Smooth muscle cell (in vitro differentiated cells): ENCODE measurements at regions not wholly inside any gene's neighbourhood (a gene's known extent, or its start where the extent isn't known, plus 50 kb on each side); places are given as distances from the start of the nearest gene placed in this dataset.

Source experiments
- DNase-seq: peaks from one replicate; lab custom pipeline; 2025; ENCODE audit not compliant: unreplicated experiment; lab: John Stamatoyannopoulos, UW
- H2AFZ ChIP-seq: fragments of 200-600 bp; sonication (generic); 2 replicates; pipeline ENCODE4 v1.6.0; 2016; ENCODE audit warnings: antibody characterized with exemption, low read depth, mild to moderate bottlenecking
- H3F3A ChIP-seq: fragments of 200-600 bp; sonication (generic); 2 replicates; pipeline ENCODE4 v1.6.0; 2017; ENCODE audit warnings: antibody characterized with exemption, low read depth
- H3K27ac ChIP-seq: fragments of 200-600 bp; sonication (generic); 2 replicates; pipeline ENCODE4 v1.5.1; 2016; ENCODE audit warnings: low read depth, mild to moderate bottlenecking
- H3K27me3 ChIP-seq: fragments of 200-600 bp; sonication (generic); 2 replicates; pipeline ENCODE4 v1.6.1; 2016; ENCODE audit warnings: low read depth, mild to moderate bottlenecking
- H3K36me3 ChIP-seq: fragments of 200-600 bp; sonication (generic); 2 replicates; pipeline ENCODE4 v1.5.1; 2016; ENCODE audit warnings: low read depth
- H3K4me1 ChIP-seq: fragments of 200-600 bp; sonication (generic); 2 replicates; pipeline ENCODE4 v1.5.1; 2016; ENCODE audit warnings: low read depth
- H3K4me2 ChIP-seq: fragments of 200-600 bp; sonication (generic); 2 replicates; pipeline ENCODE4 v1.6.0; 2016; ENCODE audit warnings: mild to moderate bottlenecking
- H3K4me3 ChIP-seq: fragments of 200-600 bp; sonication (generic); 2 replicates; pipeline ENCODE4 v1.5.1; 2016; ENCODE audit warnings: mild to moderate bottlenecking
- H3K79me2 ChIP-seq: fragments of 200-600 bp; sonication (generic); 2 replicates; pipeline ENCODE4 v1.6.0; 2016; ENCODE audit warnings: low read depth, mild to moderate bottlenecking
- H3K9ac ChIP-seq: fragments of 200-600 bp; sonication (generic); 2 replicates; pipeline ENCODE4 v1.6.0; 2016; ENCODE audit warnings: low read depth
- H3K9me3 ChIP-seq: fragments of 200-600 bp; sonication (generic); replicated peaks from 2 replicates; pipeline ENCODE4 v1.5.1; 2016; ENCODE audit warnings: low read depth
- H4K20me1 ChIP-seq: fragments of 200-600 bp; sonication (generic); 2 replicates; pipeline ENCODE4 v1.6.0; 2016; ENCODE audit warnings: low read depth
- WGBS: methylation state at CpG from one replicate; pipeline ENCODE4 v1.1.7; 2016; ENCODE audit warnings: low lambda C conversion rate; 5-methylcytosine and 5-hydroxymethylcytosine counted together
- TF ChIP-seq, protein P1 (sequence below): fragments of 200-600 bp; sonication (generic); IDR thresholded peaks from 2 replicates; pipeline ENCODE4 v1.5.1; 2017; ENCODE audit warnings: borderline replicate concordance, mild to moderate bottlenecking, antibody characterized with exemption; ENCODE audit not compliant: insufficient read depth, poor library complexity, severe bottlenecking

DNA sequence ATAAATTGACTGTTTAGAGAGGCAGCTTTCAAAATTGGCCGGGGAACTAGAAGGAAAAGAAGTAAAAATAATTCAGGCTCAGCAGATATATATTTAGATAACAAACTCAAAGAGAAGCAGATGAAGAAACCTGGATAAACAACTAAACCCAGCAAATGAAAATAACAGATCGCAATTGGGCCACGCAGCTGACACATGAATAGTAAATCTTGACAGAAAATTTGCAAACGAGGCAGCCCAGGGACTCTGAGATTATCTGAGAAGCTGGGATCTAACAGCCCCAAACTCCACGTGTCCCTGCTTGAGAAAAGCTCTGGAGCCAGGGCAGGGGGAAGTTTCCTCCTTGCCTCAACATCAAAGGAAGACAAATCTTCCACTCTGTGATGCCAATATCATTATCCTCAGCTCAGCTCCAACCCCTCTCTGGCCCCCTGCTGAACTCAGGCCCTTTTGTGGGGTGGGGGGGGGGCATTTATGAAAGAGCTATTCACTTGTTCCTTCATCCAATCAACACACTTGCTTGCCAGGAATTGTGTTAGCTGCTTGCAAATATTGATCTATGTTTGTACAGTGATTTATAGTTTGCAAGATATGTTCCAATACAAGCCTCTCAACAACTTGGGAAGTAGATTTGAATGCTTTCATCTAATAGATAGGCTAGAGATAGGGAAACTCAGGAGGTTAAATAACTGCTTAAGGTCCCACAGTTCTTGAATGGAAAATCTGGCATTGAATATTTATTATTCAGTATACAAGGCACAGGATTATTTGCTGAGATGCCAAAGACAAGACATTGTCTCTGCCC, 72.5 kb upstream of the C11orf87 start:
- 63% methylated on average over 5 of the region's 5 CpGs for WGBS
- H3F3A ChIP-seq: no peaks in the 10 kb centered on the region
- no peak overlapping the region for H3K4me2 ChIP-seq
- TF ChIP-seq, protein P1, sequence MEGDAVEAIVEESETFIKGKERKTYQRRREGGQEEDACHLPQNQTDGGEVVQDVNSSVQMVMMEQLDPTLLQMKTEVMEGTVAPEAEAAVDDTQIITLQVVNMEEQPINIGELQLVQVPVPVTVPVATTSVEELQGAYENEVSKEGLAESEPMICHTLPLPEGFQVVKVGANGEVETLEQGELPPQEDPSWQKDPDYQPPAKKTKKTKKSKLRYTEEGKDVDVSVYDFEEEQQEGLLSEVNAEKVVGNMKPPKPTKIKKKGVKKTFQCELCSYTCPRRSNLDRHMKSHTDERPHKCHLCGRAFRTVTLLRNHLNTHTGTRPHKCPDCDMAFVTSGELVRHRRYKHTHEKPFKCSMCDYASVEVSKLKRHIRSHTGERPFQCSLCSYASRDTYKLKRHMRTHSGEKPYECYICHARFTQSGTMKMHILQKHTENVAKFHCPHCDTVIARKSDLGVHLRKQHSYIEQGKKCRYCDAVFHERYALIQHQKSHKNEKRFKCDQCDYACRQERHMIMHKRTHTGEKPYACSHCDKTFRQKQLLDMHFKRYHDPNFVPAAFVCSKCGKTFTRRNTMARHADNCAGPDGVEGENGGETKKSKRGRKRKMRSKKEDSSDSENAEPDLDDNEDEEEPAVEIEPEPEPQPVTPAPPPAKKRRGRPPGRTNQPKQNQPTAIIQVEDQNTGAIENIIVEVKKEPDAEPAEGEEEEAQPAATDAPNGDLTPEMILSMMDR: no peak
- DNase-seq: no peak
- no peaks in the 10 kb centered on the region for H4K20me1 ChIP-seq
- no peak overlapping the region for H3K27ac ChIP-seq
- H3K9ac ChIP-seq: no peak overlapping the region
- H3K79me2 ChIP-seq: no peaks in the 10 kb centered on the region
- no peak overlapping the region for H3K4me3 ChIP-seq
- no peaks in the 10 kb centered on the region for H3K4me1 ChIP-seq
- no peaks in the 10 kb centered on the region for H3K9me3 ChIP-seq
- no peak overlapping the region for H2AFZ ChIP-seq
- no peaks in the 10 kb centered on the region for H3K27me3 ChIP-seq
- H3K36me3 ChIP-seq: no peaks in the 10 kb centered on the region

DNA sequence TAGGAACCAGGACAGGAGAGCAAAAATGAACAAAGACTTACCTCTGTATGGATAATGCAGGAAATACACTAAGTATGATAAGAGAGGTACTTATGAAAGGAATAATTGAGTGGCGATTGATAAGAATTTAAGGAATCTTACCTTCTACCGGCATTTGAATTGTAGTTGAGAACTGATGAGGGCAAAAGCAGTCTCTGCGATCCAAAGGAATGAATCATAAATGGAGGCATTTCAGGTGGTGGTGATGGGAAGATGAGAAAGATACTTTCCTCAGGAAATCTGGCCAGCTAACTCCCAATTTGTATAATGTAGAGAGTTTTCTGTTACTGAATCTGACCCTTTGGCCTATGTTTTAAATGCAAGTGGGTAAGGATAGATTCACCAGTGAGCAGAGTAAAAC, 71.9 kb upstream of the C11orf87 start:
- Histone ChIP-seq H3K36me3 (no peaks in the 10 kb centered on the region), H3K9ac (no peak overlapping the region), H3K27me3 (no peaks in the 10 kb centered on the region), H3K27ac (no peak overlapping the region), H3K79me2 (no peaks in the 10 kb centered on the region), H2AFZ (no peak overlapping the region), H3K4me1 (no peaks in the 10 kb centered on the region), H3K9me3 (no peaks in the 10 kb centered on the region), H3F3A (no peaks in the 10 kb centered on the region), H3K4me2 (no peak overlapping the region), H4K20me1 (no peaks in the 10 kb centered on the region), H3K4me3 (no peak overlapping the region)
- no peak for DNase-seq
- 86% methylated on average over 3 of the region's 3 CpGs for WGBS
- TF ChIP-seq, protein P1: no peak

DNA sequence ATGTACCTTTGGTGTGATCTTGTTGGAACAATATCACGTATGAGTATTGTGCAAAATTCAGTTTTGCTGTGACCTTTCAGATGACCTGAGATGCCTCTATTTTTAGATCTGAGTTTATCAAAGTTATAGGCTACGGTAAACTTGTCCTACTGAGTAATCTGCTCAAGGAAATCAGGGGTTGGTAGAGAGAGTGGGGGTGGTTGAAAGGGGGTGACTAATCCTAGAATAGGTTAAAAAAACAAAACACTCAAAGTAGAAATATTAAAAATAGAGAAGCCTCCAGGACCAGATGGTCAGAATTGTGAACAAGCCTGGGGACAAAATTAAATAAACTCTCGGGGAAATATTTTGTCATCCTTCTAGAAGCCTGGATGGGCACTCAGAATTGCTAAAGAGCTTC, 59.9 kb upstream of the C11orf87 start:
- TF ChIP-seq, protein P1: no peak
- Histone ChIP-seq H3K4me1 (no peaks in the 10 kb centered on the region), H3F3A (no peaks in the 10 kb centered on the region), H4K20me1 (no peaks in the 10 kb centered on the region), H3K27me3 (no peaks in the 10 kb centered on the region), H3K9ac (no peak overlapping the region), H3K4me2 (no peak overlapping the region), H3K27ac (no peak overlapping the region), H2AFZ (no peak overlapping the region), H3K79me2 (no peaks in the 10 kb centered on the region), H3K4me3 (no peak overlapping the region), H3K9me3 (no peaks in the 10 kb centered on the region), H3K36me3 (no peaks in the 10 kb centered on the region)
- DNase-seq: no peak
- WGBS: 62% methylated on average over 3 of the region's 3 CpGs

DNA sequence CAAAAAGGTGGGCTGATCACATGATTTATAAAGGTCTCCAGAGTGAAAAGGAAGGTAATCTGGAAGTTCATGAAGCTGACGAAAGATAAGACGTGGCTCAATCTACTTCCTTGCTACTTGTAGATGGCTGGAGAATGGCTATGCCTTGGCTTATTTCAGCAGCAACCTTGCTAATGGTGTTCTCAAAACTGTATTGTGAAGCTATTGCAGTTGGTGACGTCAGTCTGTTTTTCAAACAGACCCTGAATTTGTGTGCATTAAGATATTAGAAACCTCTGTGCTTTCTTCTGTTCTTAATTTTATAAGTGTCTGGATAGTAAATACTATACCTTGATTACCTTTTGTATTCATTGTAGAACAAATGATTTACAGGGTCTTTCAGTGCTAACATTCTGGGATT, 58.3 kb upstream of the C11orf87 start:
- Histone ChIP-seq H3K4me3 (no peak overlapping the region), H3K27me3 (no peaks in the 10 kb centered on the region), H3K36me3 (no peaks in the 10 kb centered on the region), H3K9me3 (peaks cover 4% of the 10 kb centered on the region), H4K20me1 (no peaks in the 10 kb centered on the region), H3F3A (no peaks in the 10 kb centered on the region), H3K27ac (no peak overlapping the region), H2AFZ (no peak overlapping the region), H3K9ac (no peak overlapping the region), H3K79me2 (no peaks in the 10 kb centered on the region), H3K4me1 (no peaks in the 10 kb centered on the region), H3K4me2 (no peak overlapping the region)
- TF ChIP-seq, protein P1: no peak
- WGBS: 83% methylated on average over 3 of the region's 3 CpGs
- no peak for DNase-seq
